CD14-positive monocyte (primary cell): ENCODE measurements at regions not wholly inside any gene's neighbourhood (a gene's known extent, or its start where the extent isn't known, plus 50 kb on each side); places are given as distances from the start of the nearest gene placed in this dataset.
"Not testable (repeated sequence)": the region's sequence is repeated elsewhere in the genome, so short reads cannot be mapped to it uniquely, and the experiment has no call there.

Source experiments
- DNase-seq, 3 donors: peaks; one replicate each; pipeline ENCODE4 v3.0.0-alpha.2; 2011 to 2022
- H2AFZ ChIP-seq: 2 replicates; pipeline ENCODE4 v1.6.0; 2012; ENCODE audit warnings: mild to moderate bottlenecking, low read depth, low read length, inconsistent platforms; ENCODE audit not compliant: insufficient read depth, poor library complexity, severe bottlenecking
- H3K27ac ChIP-seq, 2 donors: 1 replicate in 1 of 2; 2 replicates in 1 of 2; pipeline ENCODE4 v1.5.1; 2012 to 2013; ENCODE audit warnings: low read length in 2 of 2, control low read depth in 1 of 2, inconsistent platforms in 1 of 2, low read depth in 1 of 2, mild to moderate bottlenecking in 1 of 2
- H3K27me3 ChIP-seq, 2 donors: one replicate each; pipeline versions ENCODE4 v1.6.0 to v1.6.1; 2011 to 2013; ENCODE audit warnings: low read length in 2 of 2; ENCODE audit not compliant: control insufficient read depth in 2 of 2, insufficient read depth in 2 of 2
- H3K36me3 ChIP-seq, 2 donors: replicated peaks in 1 of 2; 1 replicate in 1 of 2; 2 replicates in 1 of 2; pipeline versions ENCODE4 v1.5.1 to v1.6.1; 2012 to 2013; ENCODE audit warnings: low read length in 2 of 2, control low read depth in 1 of 2, inconsistent platforms in 1 of 2, mild to moderate bottlenecking in 1 of 2; ENCODE audit not compliant: insufficient read depth in 2 of 2, control insufficient read depth in 1 of 2
- H3K4me1 ChIP-seq, 2 donors: 1 replicate in 1 of 2; 2 replicates in 1 of 2; pipeline versions ENCODE4 v1.5.1 to v1.6.1; 2012 to 2013; ENCODE audit warnings: low read length in 2 of 2, control low read depth in 1 of 2, inconsistent platforms in 1 of 2, mild to moderate bottlenecking in 1 of 2, moderate library complexity in 1 of 2; ENCODE audit not compliant: insufficient read depth in 2 of 2, control insufficient read depth in 1 of 2
- H3K4me2 ChIP-seq: replicated peaks from 2 replicates; pipeline ENCODE3; 2012; ENCODE audit warnings: low read length, moderate library complexity, mild to moderate bottlenecking; ENCODE audit not compliant: poor library complexity, severe bottlenecking; ENCODE audit errors: extremely low read depth
- H3K4me3 ChIP-seq, 3 experiments: fragments of 200-600 bp in 1 of 3; sonication (generic) in 1 of 3; replicated peaks in 1 of 3; 1 replicate in 2 of 3; 2 replicates in 1 of 3; pipeline ENCODE4 v1.5.1; 2011 to 2013; ENCODE audit warnings: low read length in 3 of 3, mild to moderate bottlenecking in 3 of 3, control low read depth in 2 of 3, low read depth in 2 of 3, inconsistent platforms in 1 of 3, moderate library complexity in 1 of 3
- H3K79me2 ChIP-seq: 2 replicates; pipeline ENCODE4 v1.6.0; 2012; ENCODE audit warnings: mild to moderate bottlenecking, control low read depth, inconsistent platforms, low read length, moderate library complexity; ENCODE audit not compliant: insufficient read depth
- H3K9ac ChIP-seq: 2 replicates; pipeline ENCODE4 v1.6.0; 2017; ENCODE audit warnings: low read length, mild to moderate bottlenecking; ENCODE audit not compliant: insufficient read depth, poor library complexity, severe bottlenecking
- H3K9me3 ChIP-seq, 2 donors: replicated peaks in 1 of 2; 1 replicate in 1 of 2; 2 replicates in 1 of 2; pipeline versions ENCODE4 v1.5.1 to v1.6.1; 2012 to 2013; ENCODE audit warnings: low read length in 2 of 2, control low read depth in 1 of 2; ENCODE audit not compliant: control insufficient read depth in 1 of 2, insufficient read depth in 1 of 2
- H4K20me1 ChIP-seq: 2 replicates; pipeline ENCODE4 v1.6.0; 2012; ENCODE audit warnings: mild to moderate bottlenecking, low read length, control low read depth, moderate library complexity; ENCODE audit not compliant: insufficient read depth
- H3K27ac Mint-ChIP-seq, 7 donors: one replicate each; pipeline ENCODE4 v1.8.0; 2020; ENCODE audit warnings: mild to moderate bottlenecking in 7 of 7, mixed read lengths in 7 of 7, moderate library complexity in 6 of 7, inconsistent platforms in 2 of 7
- H3K27me3 Mint-ChIP-seq, 3 donors: one replicate each; pipeline ENCODE4 v1.8.0; 2021 to 2022; ENCODE audit warnings: low read depth in 3 of 3, mild to moderate bottlenecking in 3 of 3, mixed read lengths in 3 of 3, moderate library complexity in 3 of 3, inconsistent platforms in 1 of 3
- H3K36me3 Mint-ChIP-seq, 2 donors: one replicate each; pipeline ENCODE4 v1.8.0; 2020; ENCODE audit warnings: mixed read lengths in 2 of 2, inconsistent platforms in 1 of 2, mild to moderate bottlenecking in 1 of 2
- H3K4me1 Mint-ChIP-seq: one replicate; pipeline ENCODE4 v1.8.0; 2020; ENCODE audit warnings: mild to moderate bottlenecking, mixed read lengths
- H3K4me3 Mint-ChIP-seq, 2 donors: one replicate each; pipeline ENCODE4 v1.8.0; 2020; ENCODE audit warnings: mild to moderate bottlenecking in 2 of 2, mixed read lengths in 2 of 2, moderate library complexity in 1 of 2
- H3K9me3 Mint-ChIP-seq, 7 donors: one replicate each; pipeline ENCODE4 v1.8.0; 2020 to 2022; ENCODE audit warnings: mixed read lengths in 7 of 7, mild to moderate bottlenecking in 6 of 7, moderate library complexity in 6 of 7, inconsistent platforms in 2 of 7
- WGBS: methylation state at CpG from one replicate; pipeline ENCODE4 v1.1.5; 2013; ENCODE audit warnings: missing lambda C conversion rate; ENCODE audit not compliant: insufficient coverage; 5-methylcytosine and 5-hydroxymethylcytosine counted together
- intact Hi-C, 2 donors: fragments of 100-400 bp; cut with micrococcal nuclease; formaldehyde crosslinking; loops; one replicate each; pipeline versions ENCODE4 v1.15.0 to v1.15.1; 2023
- TF ChIP-seq, protein P1 (sequence below): fragments of 200-600 bp; IDR thresholded peaks from one replicate; pipeline ENCODE4 v1.8.0; 2022; ENCODE audit warnings: antibody characterized with exemption, mild to moderate bottlenecking

DNA sequence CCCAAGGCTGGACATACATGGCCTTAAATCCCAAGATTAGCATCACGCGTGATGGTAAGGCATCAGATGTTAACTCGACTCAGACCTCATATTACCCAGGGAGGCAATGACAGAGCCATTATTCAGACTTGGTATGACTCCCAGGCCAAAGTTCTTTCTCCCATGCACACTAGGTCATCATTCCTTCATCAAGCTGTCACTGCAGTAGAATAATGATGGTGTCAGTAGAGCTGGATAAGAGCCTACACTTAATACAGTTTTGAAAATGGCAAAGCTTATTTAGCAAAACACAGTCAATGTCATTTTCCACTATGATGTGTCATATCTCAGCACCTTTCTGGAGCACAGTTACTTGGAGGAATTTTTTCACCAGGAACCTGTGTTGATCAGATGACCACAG, 663.3 kb downstream of the SUCLG1 start:
- 50% methylated on average over 2 of the region's 3 CpGs for WGBS
- Mint-ChIP-seq H3K9me3 (peaks cover 0 to 6% (median 0%) of the 10 kb centered on the region in 7 donors), H3K4me3 (no peak overlapping the region), H3K4me1 (no peaks in the 10 kb centered on the region), H3K27me3 (no peaks in the 10 kb centered on the region), H3K27ac (no peak overlapping the region), H3K36me3 (no peaks in the 10 kb centered on the region)
- TF ChIP-seq, protein P1, sequence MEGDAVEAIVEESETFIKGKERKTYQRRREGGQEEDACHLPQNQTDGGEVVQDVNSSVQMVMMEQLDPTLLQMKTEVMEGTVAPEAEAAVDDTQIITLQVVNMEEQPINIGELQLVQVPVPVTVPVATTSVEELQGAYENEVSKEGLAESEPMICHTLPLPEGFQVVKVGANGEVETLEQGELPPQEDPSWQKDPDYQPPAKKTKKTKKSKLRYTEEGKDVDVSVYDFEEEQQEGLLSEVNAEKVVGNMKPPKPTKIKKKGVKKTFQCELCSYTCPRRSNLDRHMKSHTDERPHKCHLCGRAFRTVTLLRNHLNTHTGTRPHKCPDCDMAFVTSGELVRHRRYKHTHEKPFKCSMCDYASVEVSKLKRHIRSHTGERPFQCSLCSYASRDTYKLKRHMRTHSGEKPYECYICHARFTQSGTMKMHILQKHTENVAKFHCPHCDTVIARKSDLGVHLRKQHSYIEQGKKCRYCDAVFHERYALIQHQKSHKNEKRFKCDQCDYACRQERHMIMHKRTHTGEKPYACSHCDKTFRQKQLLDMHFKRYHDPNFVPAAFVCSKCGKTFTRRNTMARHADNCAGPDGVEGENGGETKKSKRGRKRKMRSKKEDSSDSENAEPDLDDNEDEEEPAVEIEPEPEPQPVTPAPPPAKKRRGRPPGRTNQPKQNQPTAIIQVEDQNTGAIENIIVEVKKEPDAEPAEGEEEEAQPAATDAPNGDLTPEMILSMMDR: no peak
- H3K36me3 ChIP-seq: no peaks in the 10 kb centered on the region
- no peak overlapping the region for H2AFZ ChIP-seq
- no peaks in the 10 kb centered on the region for H3K79me2 ChIP-seq
- no peak overlapping the region for H3K4me3 ChIP-seq
- H3K27me3 ChIP-seq: no peaks in the 10 kb centered on the region
- intact Hi-C loops: no loop called here
- H4K20me1 ChIP-seq: no peaks in the 10 kb centered on the region
- DNase-seq: no peak
- no peaks in the 10 kb centered on the region for H3K9me3 ChIP-seq
- no peak overlapping the region for H3K4me2 ChIP-seq
- H3K9ac ChIP-seq: no peak overlapping the region
- H3K4me1 ChIP-seq: no peaks in the 10 kb centered on the region
- no peak overlapping the region for H3K27ac ChIP-seq

GRCh38 chr2:83790467-83790866, 668.6 kb downstream of the SUCLG1 start:
- intact Hi-C loops: not testable (repeated sequence)

DNA sequence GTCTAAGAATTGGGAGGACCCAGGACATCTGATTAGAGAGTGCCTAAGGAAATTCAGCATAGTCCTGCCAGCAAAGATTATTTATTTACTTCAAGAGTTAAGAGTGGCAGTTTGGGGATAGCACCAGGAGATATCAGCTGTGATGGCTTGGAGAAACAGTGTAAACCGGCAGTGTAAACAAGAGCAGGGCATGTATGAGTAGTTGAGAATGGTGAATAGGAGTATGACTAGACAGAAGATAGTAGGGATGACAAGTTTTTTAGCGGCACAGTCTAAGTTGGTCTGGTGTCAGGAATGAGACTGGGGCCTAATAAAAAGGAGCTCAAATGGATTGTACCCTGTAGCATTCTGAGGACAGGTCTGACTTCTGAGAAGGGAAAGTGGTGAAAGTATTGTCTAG, 669.4 kb downstream of the SUCLG1 start:
- H3K4me1 Mint-ChIP-seq, H3K27ac ChIP-seq, H3K79me2 ChIP-seq, H3K27me3 Mint-ChIP-seq, H3K4me1 ChIP-seq, H3K4me2 ChIP-seq, H3K27me3 ChIP-seq, H3K9me3 ChIP-seq, H4K20me1 ChIP-seq, intact Hi-C loops, H3K4me3 Mint-ChIP-seq, H3K36me3 Mint-ChIP-seq, H3K27ac Mint-ChIP-seq, H2AFZ ChIP-seq, H3K4me3 ChIP-seq, H3K36me3 ChIP-seq, DNase-seq, H3K9ac ChIP-seq: not testable (repeated sequence)
- no CpG with 5 or more reads among the region's 2 CpGs for WGBS
- H3K9me3 Mint-ChIP-seq: peaks cover 0 to 11% (median 2%) of the 10 kb centered on the region in 7 donors

More at GRCh38 chr2:83790467-83790866, 668.6 kb downstream of the SUCLG1 start:
- H3K9me3 Mint-ChIP-seq: peaks cover 0 to 11% (median 2%) of the 10 kb centered on the region in 7 donors
- not testable (repeated sequence) for H3K27ac Mint-ChIP-seq, H3K36me3 Mint-ChIP-seq, H4K20me1 ChIP-seq, H3K9me3 ChIP-seq, H3K27me3 Mint-ChIP-seq, H3K27ac ChIP-seq, H3K36me3 ChIP-seq, H3K9ac ChIP-seq, DNase-seq, H3K27me3 ChIP-seq, H3K4me3 Mint-ChIP-seq, H3K4me3 ChIP-seq, H3K4me1 Mint-ChIP-seq, H2AFZ ChIP-seq, H3K4me1 ChIP-seq, H3K4me2 ChIP-seq, H3K79me2 ChIP-seq
- 96% methylated on average over 2 of the region's 6 CpGs for WGBS

- H3K79me2 ChIP-seq, H2AFZ ChIP-seq, H3K27me3 Mint-ChIP-seq, H3K4me3 ChIP-seq, H3K4me1 ChIP-seq, H3K9me3 ChIP-seq, H3K27ac ChIP-seq, intact Hi-C loops, H3K36me3 Mint-ChIP-seq, H3K9ac ChIP-seq, H3K27me3 ChIP-seq, H3K9me3 Mint-ChIP-seq, H4K20me1 ChIP-seq, H3K4me2 ChIP-seq, H3K27ac Mint-ChIP-seq, DNase-seq, H3K36me3 ChIP-seq, H3K4me3 Mint-ChIP-seq, H3K4me1 Mint-ChIP-seq: not testable (repeated sequence)
- 91% methylated on average over 6 of the region's 9 CpGs for WGBS
Observed at GRCh38 chr2:83788938-83789566, 670.0 kb downstream of the SUCLG1 start.
